NCI-H128 (cell line): ENCODE measurements at regions not wholly inside any gene's neighbourhood (a gene's known extent, or its start where the extent isn't known, plus 50 kb on each side); places are given as distances from the start of the nearest gene placed in this dataset.

Experiments used
- DNase-seq: peaks from one replicate; lab custom pipeline; 2025; ENCODE audit not compliant: unreplicated experiment; lab: John Stamatoyannopoulos, UW

- no peak for DNase-seq
Observed at GRCh38 chr12:58186914-58187313, 245.5 kb downstream of the ATP23 start.

- no peak for DNase-seq
Observed at GRCh38 chr12:58189030-58189429, 247.7 kb downstream of the ATP23 start.

- DNase-seq, result no peak
Observed at GRCh38 chr12:58189893-58190292, 248.5 kb downstream of the ATP23 start.

GRCh38 chr12:58190618-58191017, 249.3 kb downstream of the ATP23 start:
- DNase-seq, result no peak

- DNase-seq, result no peak
Observed at GRCh38 chr12:58196971-58197370, 255.6 kb downstream of the ATP23 start.

GRCh38 chr12:58202933-58203718, 261.8 kb downstream of the ATP23 start:
- DNase-seq, result no peak

GRCh38 chr12:58204071-58204470, 262.7 kb downstream of the ATP23 start:
- DNase-seq, result no peak

GRCh38 chr12:58206876-58207275, 265.5 kb downstream of the ATP23 start:
- no peak for DNase-seq

- no peak for DNase-seq
Observed at GRCh38 chr12:58211211-58211610, 269.8 kb downstream of the ATP23 start.

GRCh38 chr12:58217130-58217529, 275.8 kb downstream of the ATP23 start:
- no peak for DNase-seq

- no peak for DNase-seq
Observed at GRCh38 chr12:58224536-58225105, 283.3 kb downstream of the ATP23 start.

- DNase-seq, result no peak
Observed at GRCh38 chr12:58225203-58225877, 284.0 kb downstream of the ATP23 start.

- DNase-seq, result no peak
Observed at GRCh38 chr12:58233886-58234285, 292.5 kb downstream of the ATP23 start.

- no peak for DNase-seq
Observed at GRCh38 chr12:58238411-58238810, 297.0 kb downstream of the ATP23 start.

- no peak for DNase-seq
Observed at GRCh38 chr12:58241099-58241498, 299.7 kb downstream of the ATP23 start.

GRCh38 chr12:58242796-58243630, 301.6 kb downstream of the ATP23 start:
- no peak for DNase-seq

GRCh38 chr12:58247633-58248032, 306.3 kb downstream of the ATP23 start:
- no peak for DNase-seq

- no peak for DNase-seq
Observed at GRCh38 chr12:58248599-58248998, 307.2 kb downstream of the ATP23 start.

- DNase-seq, result no peak
Observed at GRCh38 chr12:58249610-58250009, 308.2 kb downstream of the ATP23 start.

- DNase-seq, result no peak
Observed at GRCh38 chr12:58250077-58250476, 308.7 kb downstream of the ATP23 start.

GRCh38 chr12:58252914-58253313, 311.5 kb downstream of the ATP23 start:
- no peak for DNase-seq
